ENCODE measurements at regions not wholly inside any gene's neighbourhood (a gene's known extent, or its start where the extent isn't known, plus 50 kb on each side); places are given as distances from the start of the nearest gene placed in this dataset.

DNA sequence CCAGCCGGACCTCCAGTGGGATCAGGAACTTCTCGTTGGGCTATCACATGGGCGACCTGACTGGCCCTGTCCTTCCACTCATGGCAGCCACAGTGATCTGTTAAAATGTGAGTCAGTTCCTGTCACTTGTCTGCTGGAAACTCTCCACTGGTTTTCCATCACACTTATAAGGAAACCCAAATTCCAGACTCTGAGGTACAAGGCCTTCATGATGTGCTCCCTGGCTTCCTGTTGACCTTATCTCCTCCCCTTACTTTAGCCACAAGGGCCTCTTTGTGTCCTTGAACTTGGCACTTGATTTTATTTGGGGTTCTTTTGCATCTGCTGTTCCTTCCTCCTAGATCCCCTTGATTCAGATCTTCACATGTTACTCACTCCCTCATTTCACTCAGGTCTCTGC is 96.8 kb downstream of the TENT5C start:
- no peaks in the 10 kb centered on the region for H3K4me1 ChIP-seq (ENCODE audit: insufficient read depth, low read length)
- ATAC-seq (ENCODE audit: insufficient read depth, low read depth) (no peak), DNase-seq (no peak)

DNA sequence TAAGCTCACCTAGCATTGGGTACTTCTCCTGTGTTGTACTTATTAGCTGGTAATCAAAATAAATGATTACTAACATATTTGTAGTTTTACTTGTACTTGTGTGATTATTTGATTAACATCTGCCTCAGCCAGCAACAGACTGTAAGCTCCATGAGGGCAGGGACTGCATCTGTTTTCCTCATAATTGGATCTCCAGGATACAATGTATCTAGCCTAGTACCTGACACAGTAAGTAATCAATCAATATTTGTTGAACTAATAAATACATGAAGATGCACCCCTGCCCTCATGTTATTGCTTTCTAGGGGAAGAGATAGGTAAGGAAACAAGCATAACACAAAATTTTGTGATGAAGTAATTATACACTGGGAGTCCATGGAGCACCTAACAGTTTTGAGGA is 101.5 kb downstream of the TENT5C start:
- Histone ChIP-seq H3K4me3 (ENCODE audit: low read depth in 1 of 2, low read length in 2 of 2) (no peak overlapping the region), H3K9ac (ENCODE audit: low read depth, low read length) (no peak overlapping the region), H3K9me3 (ENCODE audit: insufficient read depth, low read length, severe bottlenecking) (no peaks in the 10 kb centered on the region), H3K4me1 (ENCODE audit: insufficient read depth, low read length) (no peaks in the 10 kb centered on the region), H3K79me2 (ENCODE audit: insufficient read depth, low read length) (no peaks in the 10 kb centered on the region), H4K20me1 (ENCODE audit: insufficient read depth, low read length) (no peaks in the 10 kb centered on the region), H3K36me3 (ENCODE audit: insufficient read depth, low read length) (no peaks in the 10 kb centered on the region), H3K27me3 (ENCODE audit: insufficient read depth, low read length, poor library complexity) (no peaks in the 10 kb centered on the region), H2AFZ (ENCODE audit: low read depth, low read length) (no peak overlapping the region), H3K27ac (ENCODE audit: low read length) (no peak overlapping the region), H3K4me2 (ENCODE audit: insufficient read depth, low read length) (no peak overlapping the region)
- no peak for ATAC-seq (ENCODE audit: insufficient read depth, low read depth)
- TF ChIP-seq, protein P1, sequence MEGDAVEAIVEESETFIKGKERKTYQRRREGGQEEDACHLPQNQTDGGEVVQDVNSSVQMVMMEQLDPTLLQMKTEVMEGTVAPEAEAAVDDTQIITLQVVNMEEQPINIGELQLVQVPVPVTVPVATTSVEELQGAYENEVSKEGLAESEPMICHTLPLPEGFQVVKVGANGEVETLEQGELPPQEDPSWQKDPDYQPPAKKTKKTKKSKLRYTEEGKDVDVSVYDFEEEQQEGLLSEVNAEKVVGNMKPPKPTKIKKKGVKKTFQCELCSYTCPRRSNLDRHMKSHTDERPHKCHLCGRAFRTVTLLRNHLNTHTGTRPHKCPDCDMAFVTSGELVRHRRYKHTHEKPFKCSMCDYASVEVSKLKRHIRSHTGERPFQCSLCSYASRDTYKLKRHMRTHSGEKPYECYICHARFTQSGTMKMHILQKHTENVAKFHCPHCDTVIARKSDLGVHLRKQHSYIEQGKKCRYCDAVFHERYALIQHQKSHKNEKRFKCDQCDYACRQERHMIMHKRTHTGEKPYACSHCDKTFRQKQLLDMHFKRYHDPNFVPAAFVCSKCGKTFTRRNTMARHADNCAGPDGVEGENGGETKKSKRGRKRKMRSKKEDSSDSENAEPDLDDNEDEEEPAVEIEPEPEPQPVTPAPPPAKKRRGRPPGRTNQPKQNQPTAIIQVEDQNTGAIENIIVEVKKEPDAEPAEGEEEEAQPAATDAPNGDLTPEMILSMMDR (IDR thresholded peaks at IDR 0.05; ENCODE audit: borderline replicate concordance, extremely low read depth, low read length, poor library complexity, severe bottlenecking): no peak
- TF ChIP-seq EZH2 (IDR thresholded peaks at IDR 0.05; ENCODE audit: borderline replicate concordance, low read depth, low read length, severe bottlenecking): no peak
- no peak for DNase-seq

More for the DNA sequence above, 96.8 kb downstream of the TENT5C start:
- H3K9me3 ChIP-seq (ENCODE audit: insufficient read depth, low read length, severe bottlenecking): no peaks in the 10 kb centered on the region
- H3K27ac ChIP-seq (ENCODE audit: low read length): no peak overlapping the region
- no peak overlapping the region for H2AFZ ChIP-seq (ENCODE audit: low read depth, low read length)
- no peaks in the 10 kb centered on the region for H4K20me1 ChIP-seq (ENCODE audit: insufficient read depth, low read length)
- H3K79me2 ChIP-seq (ENCODE audit: insufficient read depth, low read length): no peaks in the 10 kb centered on the region
- TF ChIP-seq, protein P1 (IDR thresholded peaks at IDR 0.05; ENCODE audit: borderline replicate concordance, extremely low read depth, low read length, poor library complexity, severe bottlenecking): no peak
- TF ChIP-seq EZH2 (IDR thresholded peaks at IDR 0.05; ENCODE audit: borderline replicate concordance, low read depth, low read length, severe bottlenecking): no peak
- no peak overlapping the region for H3K4me3 ChIP-seq (ENCODE audit: low read depth in 1 of 2, low read length in 2 of 2)
- H3K36me3 ChIP-seq (ENCODE audit: insufficient read depth, low read length): no peaks in the 10 kb centered on the region
- no peak overlapping the region for H3K4me2 ChIP-seq (ENCODE audit: insufficient read depth, low read length)
- H3K27me3 ChIP-seq (ENCODE audit: insufficient read depth, low read length, poor library complexity): no peaks in the 10 kb centered on the region
- no peak overlapping the region for H3K9ac ChIP-seq (ENCODE audit: low read depth, low read length)

DNA sequence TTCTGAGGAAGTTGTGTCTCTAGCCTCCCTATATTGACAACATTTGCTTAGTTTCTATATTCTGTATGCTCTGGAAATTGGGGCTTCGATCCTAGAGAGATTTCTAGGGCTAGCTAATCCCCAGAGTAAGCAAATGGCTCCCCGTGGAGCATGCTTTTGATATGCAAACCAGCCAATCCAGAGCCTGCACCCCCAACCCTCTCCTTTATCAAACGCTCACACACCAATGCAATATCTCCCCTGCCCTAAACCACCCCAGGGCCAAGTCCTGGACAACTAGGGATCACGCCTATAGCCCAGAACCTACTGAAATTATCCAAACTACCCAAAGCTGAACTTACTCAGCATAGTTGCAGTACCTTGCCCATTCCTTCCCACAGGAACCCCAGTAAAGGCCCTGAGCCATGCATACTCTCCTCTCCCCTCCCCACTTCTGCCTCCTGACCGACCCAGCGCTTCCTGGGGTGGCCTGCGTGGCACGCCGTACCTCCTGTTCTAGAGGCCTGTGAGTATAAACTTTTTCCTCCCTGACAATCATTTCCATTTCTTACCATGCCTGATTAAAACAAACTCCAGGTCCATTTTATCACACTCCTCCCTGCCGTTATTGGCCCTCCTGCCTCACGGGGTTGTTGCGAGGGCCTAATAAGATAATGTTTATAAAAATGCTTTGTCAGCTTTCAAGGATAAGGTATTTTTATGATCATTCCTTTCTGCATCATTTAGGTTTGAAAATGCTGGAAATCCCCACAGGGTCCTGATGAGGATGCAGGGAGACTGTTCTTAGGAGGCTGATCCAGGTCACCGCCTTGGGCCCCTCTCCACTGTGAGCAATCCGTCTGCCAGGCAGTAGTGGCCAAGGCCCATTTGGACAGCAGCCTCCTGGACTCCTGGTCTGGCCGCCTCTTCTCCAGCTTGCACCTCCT is 102.7 kb downstream of the TENT5C start:
- no peak overlapping the region for H3K4me2 ChIP-seq (ENCODE audit: insufficient read depth, low read length)
- no peak overlapping the region for H3K4me3 ChIP-seq (ENCODE audit: low read depth in 1 of 2, low read length in 2 of 2)
- no peak overlapping the region for H2AFZ ChIP-seq (ENCODE audit: low read depth, low read length)
- no peak for DNase-seq
- H3K4me1 ChIP-seq (ENCODE audit: insufficient read depth, low read length): no peaks in the 10 kb centered on the region
- no peaks in the 10 kb centered on the region for H4K20me1 ChIP-seq (ENCODE audit: insufficient read depth, low read length)
- no peaks in the 10 kb centered on the region for H3K36me3 ChIP-seq (ENCODE audit: insufficient read depth, low read length)
- no peak overlapping the region for H3K27ac ChIP-seq (ENCODE audit: low read length)
- TF ChIP-seq, protein P1 (IDR thresholded peaks at IDR 0.05; ENCODE audit: borderline replicate concordance, extremely low read depth, low read length, poor library complexity, severe bottlenecking): no peak
- TF ChIP-seq EZH2 (IDR thresholded peaks at IDR 0.05; ENCODE audit: borderline replicate concordance, low read depth, low read length, severe bottlenecking): no peak
- H3K27me3 ChIP-seq (ENCODE audit: insufficient read depth, low read length, poor library complexity): no peaks in the 10 kb centered on the region
- ATAC-seq (ENCODE audit: insufficient read depth, low read depth): no peak
- no peaks in the 10 kb centered on the region for H3K79me2 ChIP-seq (ENCODE audit: insufficient read depth, low read length)
- H3K9me3 ChIP-seq (ENCODE audit: insufficient read depth, low read length, severe bottlenecking): no peaks in the 10 kb centered on the region
- no peak overlapping the region for H3K9ac ChIP-seq (ENCODE audit: low read depth, low read length)

All from DND-41 (cell line).